H1 (cell line): ENCODE measurements at regions not wholly inside any gene's neighbourhood (a gene's known extent, or its start where the extent isn't known, plus 50 kb on each side); places are given as distances from the start of the nearest gene placed in this dataset.
A peak's percentile ranks its signal among the peaks of the same experiment; 100 is the strongest.

ENCODE experiments used
- CTCF ChIA-PET: fragments of 300-600 bp; sonication (Branson Sonifier 250); formaldehyde crosslinking; loops from one replicate; lab custom pipeline; 2021; ENCODE audit not compliant: partially characterized antibody; lab: Charles Lee
- POLR2A ChIA-PET: fragments of 300-600 bp; sonication (Branson Sonifier 250); formaldehyde crosslinking; loops from one replicate; lab custom pipeline; 2021; ENCODE audit warnings: inconsistent platforms; ENCODE audit not compliant: partially characterized antibody; lab: Charles Lee
- DNase-seq, 2 experiments: peaks; one replicate each; pipeline versions ENCODE4 v3.0.0 to v3.0.0-alpha.2; 2010 to 2022; ENCODE audit warnings: low spot score in 2 of 2, low read depth in 1 of 2, mixed read lengths in 1 of 2
- FAIRE-seq: peaks from 2 replicates; lab custom pipeline; 2011; peaks lifted over from hg19 to GRCh38; lab: Jason Lieb, UNC
- H2AFZ ChIP-seq: 2 replicates; pipeline ENCODE4 v1.8.1; 2012; ENCODE audit warnings: low read length, inconsistent platforms
- H2AK5ac ChIP-seq: 2 replicates; pipeline ENCODE4 v1.6.1; 2013; ENCODE audit warnings: low read depth, low read length
- H2BK120ac ChIP-seq: replicated peaks from 2 replicates; pipeline ENCODE3; 2013; ENCODE audit warnings: low read depth, low read length, inconsistent platforms
- H2BK12ac ChIP-seq: 2 replicates; pipeline ENCODE4 v1.6.1; 2013; ENCODE audit warnings: low read depth, low read length
- H2BK15ac ChIP-seq: 2 replicates; pipeline ENCODE4 v1.6.1; 2013; ENCODE audit warnings: low read length
- H2BK20ac ChIP-seq: 2 replicates; pipeline ENCODE4 v1.6.1; 2013; ENCODE audit warnings: low read length
- H2BK5ac ChIP-seq: 2 replicates; pipeline ENCODE4 v1.6.1; 2013; ENCODE audit warnings: low read depth, low read length
- H3K14ac ChIP-seq: 2 replicates; pipeline ENCODE4 v1.6.1; 2013; ENCODE audit warnings: inconsistent platforms; ENCODE audit not compliant: insufficient read length
- H3K18ac ChIP-seq: 2 replicates; pipeline ENCODE4 v1.6.1; 2013; ENCODE audit warnings: low read length; ENCODE audit errors: extremely low read depth
- H3K23ac ChIP-seq: 2 replicates; pipeline ENCODE4 v1.6.1; 2013; ENCODE audit warnings: inconsistent platforms; ENCODE audit not compliant: insufficient read length
- H3K23me2 ChIP-seq: 2 replicates; pipeline ENCODE4 v1.6.1; 2013; ENCODE audit warnings: low read depth, low read length
- H3K27ac ChIP-seq: 2 replicates; pipeline ENCODE4 v1.6.1; 2011; ENCODE audit warnings: low read depth, low read length, inconsistent platforms
- H3K27me3 ChIP-seq, 4 experiments: replicated peaks in 1 of 4; 1 replicate in 1 of 4; 2 replicates in 3 of 4; pipeline versions ENCODE4 v1.6.1 to v1.8.1; 2011 to 2013; ENCODE audit warnings: low read length in 3 of 4, mild to moderate bottlenecking in 3 of 4, inconsistent platforms in 2 of 4, mixed read lengths in 2 of 4, moderate library complexity in 1 of 4; ENCODE audit not compliant: control insufficient read depth in 3 of 4, insufficient read depth in 3 of 4; ENCODE audit errors: extremely low read depth in 1 of 4
- H3K36me3 ChIP-seq, 4 experiments: 2 replicates each; pipeline versions ENCODE4 v1.6.1 to v1.8.1; 2011 to 2013; ENCODE audit warnings: mild to moderate bottlenecking in 4 of 4, low read length in 3 of 4, moderate library complexity in 2 of 4, control low read depth in 1 of 4, inconsistent platforms in 1 of 4; ENCODE audit not compliant: insufficient read depth in 4 of 4, control insufficient read depth in 2 of 4
- H3K4ac ChIP-seq: replicated peaks from 2 replicates; pipeline ENCODE3; 2013; ENCODE audit warnings: low read length, low read depth, mixed read lengths, inconsistent platforms; ENCODE audit not compliant: insufficient read length
- H3K4me1 ChIP-seq, 4 experiments: replicated peaks in 1 of 4; 1 replicate in 1 of 4; 2 replicates in 3 of 4; pipeline versions ENCODE4 v1.6.1 to v1.8.1; 2011 to 2013; ENCODE audit warnings: low read length in 3 of 4, inconsistent platforms in 2 of 4, mixed read lengths in 1 of 4; ENCODE audit not compliant: insufficient read depth in 4 of 4, control insufficient read depth in 3 of 4
- H3K4me2 ChIP-seq, 2 experiments: 2 replicates each; pipeline versions ENCODE4 v1.6.1 to v1.8.1; 2011 to 2013; ENCODE audit warnings: low read depth in 2 of 2, low read length in 2 of 2, control low read depth in 1 of 2, inconsistent platforms in 1 of 2, mild to moderate bottlenecking in 1 of 2; ENCODE audit not compliant: insufficient read depth in 1 of 2
- H3K4me3 ChIP-seq, 4 experiments: fragments of 200-600, 300-600 bp in 1 of 4; sonication (generic), shearing (Covaris generic), sonication (Bioruptor Twin) in 1 of 4; 2 replicates each; pipeline versions ENCODE4 v1.5.1 to v1.8.1; 2011 to 2016; ENCODE audit warnings: low read length in 4 of 4, low read depth in 3 of 4, control low read depth in 2 of 4, inconsistent platforms in 2 of 4, mild to moderate bottlenecking in 2 of 4, mixed read lengths in 1 of 4, moderate library complexity in 1 of 4; ENCODE audit not compliant: insufficient read depth in 2 of 4; ENCODE audit errors: extremely low read depth in 1 of 4
- H3K56ac ChIP-seq: replicated peaks from 2 replicates; pipeline ENCODE3; 2013; ENCODE audit warnings: low read depth, mild to moderate bottlenecking, mixed read lengths, low read length, inconsistent platforms; ENCODE audit not compliant: insufficient read length
- H3K79me1 ChIP-seq: 2 replicates; pipeline ENCODE4 v1.6.1; 2013; ENCODE audit warnings: low read depth, low read length, control low read depth
- H3K79me2 ChIP-seq, 2 experiments: 2 replicates each; pipeline versions ENCODE4 v1.6.1 to v1.8.1; 2012 to 2013; ENCODE audit warnings: low read length in 2 of 2, mild to moderate bottlenecking in 2 of 2, inconsistent platforms in 1 of 2; ENCODE audit not compliant: insufficient read depth in 2 of 2, control insufficient read depth in 1 of 2
- H3K9ac ChIP-seq, 4 experiments: replicated peaks in 1 of 4; 1 replicate in 1 of 4; 2 replicates in 3 of 4; pipeline versions ENCODE4 v1.6.1 to v1.8.1; 2011 to 2013; ENCODE audit warnings: low read depth in 3 of 4, low read length in 3 of 4, control low read depth in 2 of 4, mild to moderate bottlenecking in 2 of 4, moderate library complexity in 2 of 4, inconsistent platforms in 1 of 4; ENCODE audit errors: extremely low read depth in 1 of 4
- H3K9me3 ChIP-seq, 2 experiments: 2 replicates each; pipeline versions ENCODE4 v1.6.1 to v1.8.1; 2012 to 2013; ENCODE audit warnings: mild to moderate bottlenecking in 2 of 2, moderate library complexity in 2 of 2, control low read depth in 1 of 2, inconsistent platforms in 1 of 2, low read depth in 1 of 2, low read length in 1 of 2, mixed read lengths in 1 of 2; ENCODE audit not compliant: insufficient read depth in 2 of 2
- H4K20me1 ChIP-seq, 2 experiments: replicated peaks in 1 of 2; 2 replicates each; pipeline versions ENCODE3 to v1.8.1; 2011 to 2013; ENCODE audit warnings: inconsistent platforms in 2 of 2, low read length in 2 of 2, mild to moderate bottlenecking in 1 of 2; ENCODE audit not compliant: insufficient read depth in 2 of 2, control insufficient read depth in 1 of 2
- H4K5ac ChIP-seq: 2 replicates; pipeline ENCODE4 v1.6.1; 2013; ENCODE audit warnings: low read length, low read depth, mixed read lengths, inconsistent platforms; ENCODE audit not compliant: insufficient read length
- H4K8ac ChIP-seq: 2 replicates; pipeline ENCODE4 v1.8.0; 2013; ENCODE audit warnings: mild to moderate bottlenecking, moderate library complexity, low read length, inconsistent platforms; ENCODE audit not compliant: insufficient read depth; ENCODE audit errors: extremely low read depth
- H4K91ac ChIP-seq: replicated peaks from 2 replicates; pipeline ENCODE3; 2013; ENCODE audit warnings: low read length, mixed read lengths, inconsistent platforms; ENCODE audit not compliant: insufficient read length
- JUND ChIP-seq: IDR thresholded peaks from 2 replicates; pipeline ENCODE4 v1.6.1; 2011; ENCODE audit warnings: mild to moderate bottlenecking, improper control_type of control experiment, low read length
- POLR2AphosphoS5 ChIP-seq: IDR thresholded peaks from 2 replicates; pipeline ENCODE4 v1.6.1; 2011; ENCODE audit warnings: low read depth, low read length
- SAP30 ChIP-seq: fragments of 300-600 bp; sonication (generic); IDR thresholded peaks from 2 replicates; pipeline ENCODE4 v1.7.1; 2012; ENCODE audit warnings: low read length, moderate library complexity, mild to moderate bottlenecking, inconsistent platforms; ENCODE audit not compliant: insufficient read depth, insufficient replicate concordance
- SIX5 ChIP-seq: IDR thresholded peaks from 2 replicates; pipeline ENCODE4 v1.6.1; 2011; ENCODE audit warnings: mild to moderate bottlenecking, low read depth, low read length
- SUZ12 ChIP-seq: fragments of 200-600 bp; sonication (generic); IDR thresholded peaks from 2 replicates; pipeline ENCODE4 v1.6.1; 2012; ENCODE audit warnings: mild to moderate bottlenecking, inconsistent platforms, low read length, moderate library complexity, mixed read lengths
- WGBS, 2 experiments: shearing (Covaris generic) in 1 of 2; methylation state at CpG; one replicate each; pipeline versions ENCODE4 v1.1.6 to v1.1.7; 2013 to 2015; ENCODE audit warnings: low lambda C conversion rate in 2 of 2, mixed read lengths in 2 of 2, inconsistent platforms in 1 of 2, low coverage in 1 of 2, missing lambda C conversion rate in 1 of 2; ENCODE audit not compliant: insufficient replicate concordance in 2 of 2, insufficient coverage in 1 of 2, insufficient read length in 1 of 2; ENCODE audit errors: extremely low coverage in 1 of 2, missing lambda C conversion rate in 1 of 2; 5-methylcytosine and 5-hydroxymethylcytosine counted together

GRCh38 chr13:40319699-40320579 is 346.5 kb downstream of the FOXO1 start:
- H3K23ac ChIP-seq = no peak overlapping the region
- H4K20me1 ChIP-seq = no peaks in the 10 kb centered on the region

More at GRCh38 chr13:40319699-40320579, 346.5 kb downstream of the FOXO1 start:
- Histone ChIP-seq H3K9ac (no peak overlapping the region), H3K79me1 (no peaks in the 10 kb centered on the region), H3K23me2 (no peaks in the 10 kb centered on the region), H4K5ac (no peak overlapping the region), H4K8ac (no peak overlapping the region), H2AK5ac (0 out of 2 replicates have a peak overlapping the region, but pooled peaks have one; percentile 4), H3K27ac (no peak overlapping the region), H3K79me2 (no peaks in the 10 kb centered on the region), H2BK15ac (no peak overlapping the region), H2BK20ac (no peak overlapping the region), H4K91ac (no peak overlapping the region), H2BK5ac (no peak overlapping the region), H3K14ac (no peak overlapping the region), H3K18ac (no peak overlapping the region), H3K4ac (no peak overlapping the region), H3K4me2 (no peak overlapping the region), H3K36me3 (no peaks in the 10 kb centered on the region), H3K4me3 (no peak overlapping the region), H3K9me3 (peaks cover 3% of the 10 kb centered on the region in 2 experiments; a peak in 2 of 4 replicates), H2AFZ (no peak overlapping the region), H2BK12ac (no peak overlapping the region), H3K4me1 (peaks cover 2 to 9% (median 5%) of the 10 kb centered on the region in 4 experiments)
- DNase-seq = no peak
- CTCF ChIA-PET = no interaction called here
- WGBS, 2 experiments = 62% methylated on average over 3 of the region's 3 CpGs; no CpG with 5 or more reads in 1 of the 2 experiments
- POLR2A ChIA-PET = no interaction called here
- no peak for FAIRE-seq
- TF ChIP-seq POLR2AphosphoS5 = no peak
- no peak for TF ChIP-seq SUZ12
- no peak for TF ChIP-seq JUND
- TF ChIP-seq SIX5 = no peak
- TF ChIP-seq SAP30 = no peak
- TF ChIP-seq, all 59 proteins: peak for 0
- H3K56ac ChIP-seq = no peak overlapping the region
- peaks cover 0 to 18% (median 9%) of the 10 kb centered on the region in 4 experiments; a peak in 4 of 7 replicates for H3K27me3 ChIP-seq
- H2BK120ac ChIP-seq = no peak overlapping the region
